DOHH2 (cell line): ENCODE measurements at regions not wholly inside any gene's neighbourhood (a gene's known extent, or its start where the extent isn't known, plus 50 kb on each side); places are given as distances from the start of the nearest gene placed in this dataset.
"Not testable (repeated sequence)": the region's sequence is repeated elsewhere in the genome, so short reads cannot be mapped to it uniquely, and the experiment has no call there.

Experiments used
- H3F3A ChIP-seq: fragments of 200-600 bp; sonication (generic), shearing (Covaris generic); 2 replicates; pipeline ENCODE4 v1.6.0; 2016; ENCODE audit warnings: antibody characterized with exemption, mild to moderate bottlenecking; ENCODE audit not compliant: control insufficient read depth, insufficient read depth
- H3K27ac ChIP-seq: fragments of 200-600 bp; sonication (generic); 2 replicates; pipeline ENCODE4 v1.5.1; 2014; ENCODE audit warnings: low read depth, mild to moderate bottlenecking, low read length, moderate library complexity
- H3K27me3 ChIP-seq: fragments of 200-600 bp; sonication (generic); 2 replicates; pipeline ENCODE4 v1.6.1; 2014; ENCODE audit warnings: mild to moderate bottlenecking, low read length, mixed read lengths; ENCODE audit not compliant: control insufficient read depth
- H3K36me3 ChIP-seq: fragments of 200-600 bp; sonication (generic); 2 replicates; pipeline ENCODE4 v1.6.1; 2014; ENCODE audit warnings: mild to moderate bottlenecking, low read length, moderate library complexity, mixed read lengths; ENCODE audit not compliant: control insufficient read depth
- H3K4me1 ChIP-seq: fragments of 200-600 bp; sonication (generic); 2 replicates; pipeline ENCODE4 v1.6.1; 2014; ENCODE audit warnings: mild to moderate bottlenecking, low read length, mixed read lengths; ENCODE audit not compliant: control insufficient read depth
- H3K4me2 ChIP-seq: fragments of 200-600 bp; sonication (generic); 2 replicates; pipeline ENCODE4 v1.6.0; 2014; ENCODE audit warnings: mild to moderate bottlenecking, low read length, moderate library complexity
- H3K4me3 ChIP-seq: fragments of 200-600 bp; sonication (generic); 2 replicates; pipeline ENCODE4 v1.5.1; 2014; ENCODE audit warnings: mild to moderate bottlenecking, low read length, mixed read lengths
- H3K79me2 ChIP-seq: fragments of 200-600 bp; sonication (generic); 2 replicates; pipeline ENCODE4 v1.6.1; 2014; ENCODE audit warnings: mild to moderate bottlenecking, low read length, mixed read lengths; ENCODE audit not compliant: control insufficient read depth
- H3K9me2 ChIP-seq: fragments of 200-600 bp; sonication (generic); replicated peaks from 2 replicates; pipeline ENCODE4 v1.6.1; 2014; ENCODE audit warnings: mild to moderate bottlenecking, low read length, mixed read lengths; ENCODE audit not compliant: control insufficient read depth
- H3K9me3 ChIP-seq: fragments of 200-600 bp; sonication (generic); 2 replicates; pipeline ENCODE4 v1.6.1; 2014; ENCODE audit warnings: antibody characterized with exemption, low read length, mixed read lengths; ENCODE audit not compliant: control insufficient read depth, insufficient read depth
- H4K20me1 ChIP-seq: fragments of 200-600 bp; sonication (generic); 2 replicates; pipeline ENCODE4 v1.6.0; 2014; ENCODE audit warnings: low read depth, mild to moderate bottlenecking, antibody characterized with exemption, low read length, moderate library complexity; ENCODE audit not compliant: control insufficient read depth, insufficient read depth
- EZH2phosphoT487 ChIP-seq: fragments of 200-600 bp; sonication (generic); IDR thresholded peaks from 2 replicates; pipeline ENCODE4 v1.6.1; 2017; ENCODE audit warnings: borderline replicate concordance, mild to moderate bottlenecking, antibody characterized with exemption, low read length, moderate library complexity, mixed read lengths
- TF ChIP-seq, protein P1 (sequence below): fragments of 200-600 bp; sonication (generic); IDR thresholded peaks from one replicate; pipeline ENCODE4 v1.5.1; 2014; ENCODE audit warnings: antibody characterized with exemption, mild to moderate bottlenecking, low read depth, low read length; ENCODE audit not compliant: poor library complexity, severe bottlenecking

DNA sequence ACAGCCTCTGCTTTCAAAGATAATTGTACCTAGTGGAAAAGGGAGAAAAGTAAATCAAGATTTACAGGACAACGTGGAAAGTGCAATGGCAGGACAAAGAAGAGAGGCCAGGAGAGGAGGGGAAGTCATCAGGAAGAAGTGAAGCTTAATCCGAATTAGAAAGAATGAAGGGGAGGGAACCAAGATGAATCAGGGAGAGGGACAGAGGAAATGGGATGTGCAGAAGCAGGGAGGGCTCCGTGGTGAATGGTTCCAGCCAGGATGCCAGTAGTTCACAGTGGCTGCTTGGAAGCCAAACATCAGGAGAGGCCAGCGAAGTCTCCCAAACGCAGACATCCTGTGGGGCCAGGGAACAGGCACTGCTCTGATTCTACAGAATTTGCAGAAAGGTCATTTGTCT, 144.4 kb downstream of the LIG4 start:
- Histone ChIP-seq H3K4me3 (no peak overlapping the region), H3K36me3 (no peaks in the 10 kb centered on the region)
- no peak for TF ChIP-seq EZH2phosphoT487
- TF ChIP-seq, protein P1, sequence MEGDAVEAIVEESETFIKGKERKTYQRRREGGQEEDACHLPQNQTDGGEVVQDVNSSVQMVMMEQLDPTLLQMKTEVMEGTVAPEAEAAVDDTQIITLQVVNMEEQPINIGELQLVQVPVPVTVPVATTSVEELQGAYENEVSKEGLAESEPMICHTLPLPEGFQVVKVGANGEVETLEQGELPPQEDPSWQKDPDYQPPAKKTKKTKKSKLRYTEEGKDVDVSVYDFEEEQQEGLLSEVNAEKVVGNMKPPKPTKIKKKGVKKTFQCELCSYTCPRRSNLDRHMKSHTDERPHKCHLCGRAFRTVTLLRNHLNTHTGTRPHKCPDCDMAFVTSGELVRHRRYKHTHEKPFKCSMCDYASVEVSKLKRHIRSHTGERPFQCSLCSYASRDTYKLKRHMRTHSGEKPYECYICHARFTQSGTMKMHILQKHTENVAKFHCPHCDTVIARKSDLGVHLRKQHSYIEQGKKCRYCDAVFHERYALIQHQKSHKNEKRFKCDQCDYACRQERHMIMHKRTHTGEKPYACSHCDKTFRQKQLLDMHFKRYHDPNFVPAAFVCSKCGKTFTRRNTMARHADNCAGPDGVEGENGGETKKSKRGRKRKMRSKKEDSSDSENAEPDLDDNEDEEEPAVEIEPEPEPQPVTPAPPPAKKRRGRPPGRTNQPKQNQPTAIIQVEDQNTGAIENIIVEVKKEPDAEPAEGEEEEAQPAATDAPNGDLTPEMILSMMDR = no peak

DNA sequence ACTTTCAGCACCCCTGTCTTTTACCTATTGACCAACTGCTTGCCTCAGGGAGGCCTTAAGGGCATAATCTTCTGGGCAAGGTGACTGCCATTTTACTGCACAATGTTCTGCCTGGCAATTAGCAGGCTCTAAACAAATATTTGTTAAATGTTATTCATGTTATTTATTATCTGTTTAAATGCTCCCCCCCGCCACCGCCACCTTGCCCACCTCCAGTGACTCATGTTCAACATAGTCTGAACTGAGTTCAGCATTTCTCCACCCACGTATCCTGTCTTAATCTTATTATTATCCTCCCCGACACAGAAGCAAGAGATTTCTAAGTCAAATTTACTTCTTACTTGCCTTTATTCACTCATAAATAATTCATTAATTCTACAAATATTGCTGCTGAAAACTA, 144.8 kb downstream of the LIG4 start:
- H3K27ac ChIP-seq = no peak overlapping the region
- H3K36me3 ChIP-seq = no peaks in the 10 kb centered on the region
- no peak overlapping the region for H3K4me3 ChIP-seq
- no peaks in the 10 kb centered on the region for H3K79me2 ChIP-seq
- no peak overlapping the region for H3K4me2 ChIP-seq
- H3K27me3 ChIP-seq = no peaks in the 10 kb centered on the region
- no peaks in the 10 kb centered on the region for H3F3A ChIP-seq
- TF ChIP-seq, protein P1 = no peak
- TF ChIP-seq EZH2phosphoT487 = no peak
- no peaks in the 10 kb centered on the region for H3K9me3 ChIP-seq
- H3K4me1 ChIP-seq = no peaks in the 10 kb centered on the region
- H4K20me1 ChIP-seq = no peaks in the 10 kb centered on the region
- no peaks in the 10 kb centered on the region for H3K9me2 ChIP-seq

More for the DNA sequence above, 144.4 kb downstream of the LIG4 start:
- H3K9me2 ChIP-seq = no peaks in the 10 kb centered on the region
- no peaks in the 10 kb centered on the region for H3K79me2 ChIP-seq
- H3K4me1 ChIP-seq = no peaks in the 10 kb centered on the region
- H3K4me2 ChIP-seq = no peak overlapping the region
- H3F3A ChIP-seq = no peaks in the 10 kb centered on the region
- H4K20me1 ChIP-seq = no peaks in the 10 kb centered on the region
- no peak overlapping the region for H3K27ac ChIP-seq
- no peaks in the 10 kb centered on the region for H3K27me3 ChIP-seq
- no peaks in the 10 kb centered on the region for H3K9me3 ChIP-seq

DNA sequence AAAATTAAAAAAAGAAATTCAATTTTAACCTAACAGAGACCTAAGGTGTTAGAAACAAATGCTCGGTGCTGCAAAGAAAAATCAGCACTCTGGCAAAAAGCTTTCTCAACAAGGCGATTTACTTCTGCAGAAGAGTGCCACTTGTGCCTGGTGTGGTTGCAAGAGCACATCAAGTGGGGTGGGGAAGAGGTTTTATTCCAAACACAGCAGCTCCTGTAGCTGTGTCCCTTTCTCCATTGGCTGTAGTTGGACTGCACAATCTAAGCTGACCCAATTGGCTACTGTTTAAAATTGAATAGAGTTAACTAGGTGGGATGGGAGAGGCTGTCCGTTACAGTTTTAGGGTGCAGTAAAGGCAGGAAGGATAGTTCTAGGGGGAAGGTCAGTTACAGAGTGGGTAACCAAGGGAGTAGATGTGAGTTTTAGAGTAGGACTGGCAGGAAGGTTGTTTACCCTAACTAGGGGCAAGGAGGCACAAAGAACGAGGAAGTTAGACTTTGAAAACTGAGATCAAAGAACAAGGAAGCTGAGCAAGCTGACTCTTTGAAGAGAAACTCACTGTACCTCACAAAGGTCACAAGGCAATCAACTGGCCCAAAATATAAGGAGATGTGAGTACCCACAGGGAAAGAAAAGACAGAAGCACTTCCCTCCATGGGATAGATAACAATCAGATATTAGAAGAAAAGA, 145.7 kb downstream of the LIG4 start:
- no peaks in the 10 kb centered on the region for H3K36me3 ChIP-seq
- no peak overlapping the region for H3K27ac ChIP-seq
- H3K4me3 ChIP-seq = no peak overlapping the region
- no peaks in the 10 kb centered on the region for H4K20me1 ChIP-seq
- H3K27me3 ChIP-seq = no peaks in the 10 kb centered on the region
- no peak overlapping the region for H3K4me2 ChIP-seq
- no peaks in the 10 kb centered on the region for H3K4me1 ChIP-seq
- H3K79me2 ChIP-seq = no peaks in the 10 kb centered on the region
- TF ChIP-seq, protein P1 = no peak
- TF ChIP-seq EZH2phosphoT487 = no peak
- no peaks in the 10 kb centered on the region for H3F3A ChIP-seq
- H3K9me3 ChIP-seq = no peaks in the 10 kb centered on the region
- H3K9me2 ChIP-seq = no peaks in the 10 kb centered on the region

DNA sequence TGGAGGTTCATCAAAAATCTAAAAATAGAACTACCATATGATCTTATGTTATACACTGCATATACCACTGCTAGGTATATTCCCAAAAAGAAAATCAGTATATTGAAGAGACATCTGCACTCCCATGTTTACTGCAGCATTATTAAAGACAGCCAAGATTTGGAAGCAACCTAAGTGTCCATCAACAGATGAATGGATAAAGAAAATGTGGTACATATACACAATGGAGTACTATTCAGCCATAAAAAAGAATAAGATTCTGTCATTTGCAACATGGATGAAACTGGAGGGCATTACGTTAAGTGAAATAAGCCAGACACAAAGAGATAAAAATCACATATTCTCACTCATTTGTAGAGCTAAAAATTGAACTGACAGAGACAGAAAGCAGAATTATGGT, 151.0 kb downstream of the LIG4 start:
- H3K36me3 ChIP-seq, H3K9me2 ChIP-seq, H3K79me2 ChIP-seq, H3K4me1 ChIP-seq, H3K4me3 ChIP-seq, H3K27me3 ChIP-seq, H3K27ac ChIP-seq, H3K9me3 ChIP-seq, H3F3A ChIP-seq, H4K20me1 ChIP-seq, H3K4me2 ChIP-seq: not testable (repeated sequence)
